ENCODE measurements at regions not wholly inside any gene's neighbourhood (a gene's known extent, or its start where the extent isn't known, plus 50 kb on each side); places are given as distances from the start of the nearest gene placed in this dataset.
"Not testable (repeated sequence)": the region's sequence is repeated elsewhere in the genome, so short reads cannot be mapped to it uniquely, and the experiment has no call there.

DNA sequence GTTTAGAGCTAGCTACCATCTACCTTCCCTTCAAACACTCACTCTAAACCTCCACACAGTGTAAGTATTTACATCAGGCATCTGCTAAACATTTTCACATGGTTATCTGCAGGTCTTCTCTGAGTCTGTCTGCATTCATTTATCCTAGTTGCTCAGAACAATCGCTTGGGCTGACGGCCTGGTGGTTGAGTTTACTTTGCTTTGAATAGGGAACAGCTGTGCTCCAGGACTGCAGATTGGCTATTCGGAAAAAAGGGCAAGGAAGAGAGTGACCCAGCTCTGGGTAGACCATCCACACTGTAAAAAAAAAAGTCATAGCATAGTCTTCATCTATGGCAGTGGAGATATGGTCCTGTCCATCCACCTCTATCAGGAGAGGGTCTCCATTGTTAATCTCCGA, 115.3 kb upstream of the ESR1 start:
- TF ChIP-seq GABPA (IDR thresholded peaks at IDR 0.05; ENCODE audit: low read depth) = no peak
- no peak for TF ChIP-seq CTCF (IDR thresholded peaks at IDR 0.05; ENCODE audit: insufficient read depth, low read length)
- no peak for TF ChIP-seq SPI1 (IDR thresholded peaks at IDR 0.05; ENCODE audit: borderline replicate concordance, low read depth)
- no peak for TF ChIP-seq POLR2AphosphoS5 (IDR thresholded peaks at IDR 0.05; ENCODE audit: low read depth)
- no peak for TF ChIP-seq REST (IDR thresholded peaks at IDR 0.05; ENCODE audit: insufficient replicate concordance, low read depth)
- H3K4me3 ChIP-seq (replicated peaks; ENCODE audit: insufficient read depth, low read length) = no peak overlapping the region
- H3K27me3 ChIP-seq (ENCODE audit: insufficient read depth, poor library complexity, severe bottlenecking) = peaks cover 3% of the 10 kb centered on the region
- H3K27ac ChIP-seq (replicated peaks) = no peak overlapping the region
- DNase-seq (ENCODE audit: low read depth in 1 of 2, low spot score in 1 of 2) = no peak

DNA sequence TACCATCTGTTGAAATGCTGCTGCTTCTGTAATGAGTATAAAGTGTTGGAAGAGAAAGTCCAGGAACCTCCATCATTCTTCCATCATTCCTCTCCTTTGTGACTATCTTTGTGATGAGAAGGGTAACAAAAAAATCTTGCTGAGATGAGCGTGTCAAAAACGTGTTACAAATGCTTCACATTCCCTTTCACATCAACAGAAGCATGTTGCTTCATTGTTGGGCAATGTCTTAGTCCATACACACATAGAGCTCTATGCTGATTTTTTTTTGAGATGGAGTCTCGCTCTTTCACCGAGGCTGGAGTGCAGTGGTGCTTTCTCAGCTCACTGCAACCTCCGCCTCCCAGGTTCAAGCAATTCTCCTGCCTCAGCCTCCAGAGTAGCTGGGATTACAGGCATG, 114.1 kb upstream of the ESR1 start:
- Histone ChIP-seq H3K27ac (replicated peaks) (no peak overlapping the region), H3K4me3 (replicated peaks; ENCODE audit: insufficient read depth, low read length) (no peak overlapping the region), H3K27me3 (ENCODE audit: insufficient read depth, poor library complexity, severe bottlenecking) (peaks cover 3% of the 10 kb centered on the region)
- no peak for DNase-seq (ENCODE audit: low read depth in 1 of 2, low spot score in 1 of 2)
- TF ChIP-seq SPI1 (IDR thresholded peaks at IDR 0.05; ENCODE audit: borderline replicate concordance, low read depth) (no peak), REST (IDR thresholded peaks at IDR 0.05; ENCODE audit: insufficient replicate concordance, low read depth) (no peak), POLR2AphosphoS5 (IDR thresholded peaks at IDR 0.05; ENCODE audit: low read depth) (no peak), CTCF (IDR thresholded peaks at IDR 0.05; ENCODE audit: insufficient read depth, low read length) (no peak), GABPA (IDR thresholded peaks at IDR 0.05; ENCODE audit: low read depth) (no peak)

GRCh38 chr6:151695156-151695555, 112.3 kb upstream of the ESR1 start:
- no peak overlapping the region for H3K4me3 ChIP-seq (replicated peaks; ENCODE audit: insufficient read depth, low read length)
- no peak for DNase-seq (ENCODE audit: low read depth in 1 of 2, low spot score in 1 of 2)
- TF ChIP-seq GABPA (IDR thresholded peaks at IDR 0.05; ENCODE audit: low read depth) (no peak), SPI1 (IDR thresholded peaks at IDR 0.05; ENCODE audit: borderline replicate concordance, low read depth) (no peak), CTCF (IDR thresholded peaks at IDR 0.05; ENCODE audit: insufficient read depth, low read length) (no peak), POLR2AphosphoS5 (IDR thresholded peaks at IDR 0.05; ENCODE audit: low read depth) (no peak), REST (IDR thresholded peaks at IDR 0.05; ENCODE audit: insufficient replicate concordance, low read depth) (no peak)

GRCh38 chr6:151696302-151696701, 111.2 kb upstream of the ESR1 start:
- H3K4me3 ChIP-seq (replicated peaks; ENCODE audit: insufficient read depth, low read length); H3K27ac ChIP-seq (replicated peaks); DNase-seq (ENCODE audit: low read depth in 1 of 2, low spot score in 1 of 2); H3K27me3 ChIP-seq (ENCODE audit: insufficient read depth, poor library complexity, severe bottlenecking): not testable (repeated sequence)

More at GRCh38 chr6:151695156-151695555, 112.3 kb upstream of the ESR1 start:
- no peaks in the 10 kb centered on the region for H3K27me3 ChIP-seq (ENCODE audit: insufficient read depth, poor library complexity, severe bottlenecking)
- H3K27ac ChIP-seq (replicated peaks) = no peak overlapping the region
